Peyer's patch (tissue), 4 donors: ENCODE measurements at regions not wholly inside any gene's neighbourhood (a gene's known extent, or its start where the extent isn't known, plus 50 kb on each side); places are given as distances from the start of the nearest gene placed in this dataset.

ENCODE experiments used
- POLR2A ChIP-seq, 2 donors: fragments of 450-650 bp; IDR thresholded peaks; one replicate each; pipeline ENCODE4 v1.5.1; 2017; ENCODE audit warnings: antibody characterized with exemption in 2 of 2, mild to moderate bottlenecking in 2 of 2, moderate library complexity in 2 of 2
- TF ChIP-seq, protein P1 (sequence below), 6 experiments: fragments of 450-650 bp in 4 of 6; fragments of 200-600 bp in 2 of 6; sonication (generic) in 1 of 6; IDR thresholded peaks; one replicate each; pipeline ENCODE4 v1.5.1; 2017 to 2019; ENCODE audit warnings: antibody characterized with exemption in 6 of 6, mild to moderate bottlenecking in 3 of 6, moderate library complexity in 1 of 6

DNA sequence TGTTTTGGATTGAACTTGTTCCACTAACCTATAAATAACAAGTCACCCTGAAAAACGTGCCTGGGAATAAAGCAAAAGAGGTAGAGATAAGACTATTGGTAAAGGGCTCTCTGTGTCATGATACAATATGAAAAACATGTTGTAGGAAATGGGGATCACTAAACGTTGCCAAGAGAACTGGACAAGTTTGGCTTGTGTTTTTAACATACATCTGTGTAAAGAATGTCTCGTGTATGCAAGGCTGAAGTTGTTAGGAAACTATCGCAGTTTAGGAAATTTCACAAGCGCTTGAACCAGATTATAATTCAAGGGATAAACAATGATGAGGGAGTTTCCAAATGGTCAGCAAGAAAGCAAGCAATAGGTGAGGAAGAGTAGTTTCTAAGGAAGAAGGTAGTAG is 655.8 kb downstream of the PCDH7 start:
- no peak for TF ChIP-seq POLR2A (IDR thresholded peaks at IDR 0.05)
- TF ChIP-seq, protein P1, sequence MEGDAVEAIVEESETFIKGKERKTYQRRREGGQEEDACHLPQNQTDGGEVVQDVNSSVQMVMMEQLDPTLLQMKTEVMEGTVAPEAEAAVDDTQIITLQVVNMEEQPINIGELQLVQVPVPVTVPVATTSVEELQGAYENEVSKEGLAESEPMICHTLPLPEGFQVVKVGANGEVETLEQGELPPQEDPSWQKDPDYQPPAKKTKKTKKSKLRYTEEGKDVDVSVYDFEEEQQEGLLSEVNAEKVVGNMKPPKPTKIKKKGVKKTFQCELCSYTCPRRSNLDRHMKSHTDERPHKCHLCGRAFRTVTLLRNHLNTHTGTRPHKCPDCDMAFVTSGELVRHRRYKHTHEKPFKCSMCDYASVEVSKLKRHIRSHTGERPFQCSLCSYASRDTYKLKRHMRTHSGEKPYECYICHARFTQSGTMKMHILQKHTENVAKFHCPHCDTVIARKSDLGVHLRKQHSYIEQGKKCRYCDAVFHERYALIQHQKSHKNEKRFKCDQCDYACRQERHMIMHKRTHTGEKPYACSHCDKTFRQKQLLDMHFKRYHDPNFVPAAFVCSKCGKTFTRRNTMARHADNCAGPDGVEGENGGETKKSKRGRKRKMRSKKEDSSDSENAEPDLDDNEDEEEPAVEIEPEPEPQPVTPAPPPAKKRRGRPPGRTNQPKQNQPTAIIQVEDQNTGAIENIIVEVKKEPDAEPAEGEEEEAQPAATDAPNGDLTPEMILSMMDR (IDR thresholded peaks at IDR 0.05) = no peak
